ENCODE measurements at regions not wholly inside any gene's neighbourhood (a gene's known extent, or its start where the extent isn't known, plus 50 kb on each side); places are given as distances from the start of the nearest gene placed in this dataset.
A peak's percentile ranks its signal among the peaks of the same experiment; 100 is the strongest.

DNA sequence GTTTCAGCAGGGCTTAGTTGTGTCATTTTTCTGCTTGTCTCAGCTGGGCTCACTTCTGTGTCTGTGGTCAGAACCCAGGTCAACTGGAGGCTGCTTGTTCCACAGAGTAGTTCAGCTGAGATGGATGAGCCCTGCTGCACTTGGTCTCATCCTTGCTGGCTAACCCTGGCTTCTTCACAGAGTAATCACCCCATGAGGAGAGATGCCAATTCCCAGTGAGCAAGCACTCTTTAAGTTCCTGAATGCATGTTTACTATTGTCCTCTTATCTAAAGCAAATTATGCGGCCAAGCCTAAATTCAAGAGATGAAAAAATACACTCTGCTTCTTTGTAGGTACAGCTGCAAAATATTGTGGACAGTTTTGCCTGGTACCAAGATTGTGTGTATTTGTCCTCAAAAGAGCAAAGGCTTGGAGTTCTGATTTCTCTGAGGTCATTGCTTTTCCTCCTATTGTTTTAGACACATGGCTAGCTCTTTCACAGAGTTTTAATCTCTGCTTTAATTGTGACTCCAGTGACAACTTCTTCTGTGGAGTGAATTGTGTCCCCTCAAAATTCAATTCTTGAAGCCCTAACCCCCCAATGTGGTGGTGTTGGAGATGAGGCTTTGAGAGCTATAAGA is 236.6 kb upstream of the ANKRD50 start:
- TF ChIP-seq, protein P1, sequence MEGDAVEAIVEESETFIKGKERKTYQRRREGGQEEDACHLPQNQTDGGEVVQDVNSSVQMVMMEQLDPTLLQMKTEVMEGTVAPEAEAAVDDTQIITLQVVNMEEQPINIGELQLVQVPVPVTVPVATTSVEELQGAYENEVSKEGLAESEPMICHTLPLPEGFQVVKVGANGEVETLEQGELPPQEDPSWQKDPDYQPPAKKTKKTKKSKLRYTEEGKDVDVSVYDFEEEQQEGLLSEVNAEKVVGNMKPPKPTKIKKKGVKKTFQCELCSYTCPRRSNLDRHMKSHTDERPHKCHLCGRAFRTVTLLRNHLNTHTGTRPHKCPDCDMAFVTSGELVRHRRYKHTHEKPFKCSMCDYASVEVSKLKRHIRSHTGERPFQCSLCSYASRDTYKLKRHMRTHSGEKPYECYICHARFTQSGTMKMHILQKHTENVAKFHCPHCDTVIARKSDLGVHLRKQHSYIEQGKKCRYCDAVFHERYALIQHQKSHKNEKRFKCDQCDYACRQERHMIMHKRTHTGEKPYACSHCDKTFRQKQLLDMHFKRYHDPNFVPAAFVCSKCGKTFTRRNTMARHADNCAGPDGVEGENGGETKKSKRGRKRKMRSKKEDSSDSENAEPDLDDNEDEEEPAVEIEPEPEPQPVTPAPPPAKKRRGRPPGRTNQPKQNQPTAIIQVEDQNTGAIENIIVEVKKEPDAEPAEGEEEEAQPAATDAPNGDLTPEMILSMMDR (IDR thresholded peaks at IDR 0.05), result no peak
- Histone ChIP-seq H3K4me3 (no peak overlapping the region), H3K27ac (no peak overlapping the region)
- DNase-seq (ENCODE audit: low spot score), result no peak

DNA sequence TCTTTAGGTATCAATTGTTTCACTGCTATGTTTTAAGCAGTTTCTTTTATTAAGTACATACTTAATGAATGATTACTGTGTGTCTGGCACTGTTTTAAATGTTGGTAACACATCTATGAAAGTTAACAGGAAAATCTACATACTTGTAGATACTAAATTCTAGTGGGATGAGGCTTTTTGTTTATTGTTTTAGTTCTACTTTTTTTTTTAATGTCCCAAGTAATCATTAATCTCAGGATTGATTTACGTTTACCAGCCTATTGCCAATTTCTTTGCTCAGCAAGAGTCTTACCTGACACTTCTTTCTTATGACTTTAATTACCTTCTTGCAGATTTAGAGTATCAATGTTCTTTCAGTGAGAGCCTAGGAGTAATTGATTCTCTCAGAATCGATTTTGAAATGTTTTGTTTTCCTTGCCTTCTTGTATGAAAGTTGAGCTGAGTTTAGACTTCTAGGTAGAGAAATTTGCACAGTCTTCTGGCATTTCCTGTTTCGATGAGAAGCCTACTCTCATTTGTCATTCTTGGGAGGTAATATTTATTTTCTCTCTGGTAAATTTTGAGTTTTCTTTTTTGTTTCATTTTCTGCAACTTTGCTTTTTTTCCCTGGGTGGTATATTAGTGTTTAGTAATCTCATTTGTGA is 235.2 kb upstream of the ANKRD50 start:
- Histone ChIP-seq H3K4me3 (no peak overlapping the region), H3K27ac (no peak overlapping the region)
- no peak for DNase-seq (ENCODE audit: low spot score)
- TF ChIP-seq, protein P1 (IDR thresholded peaks at IDR 0.05), result no peak

DNA sequence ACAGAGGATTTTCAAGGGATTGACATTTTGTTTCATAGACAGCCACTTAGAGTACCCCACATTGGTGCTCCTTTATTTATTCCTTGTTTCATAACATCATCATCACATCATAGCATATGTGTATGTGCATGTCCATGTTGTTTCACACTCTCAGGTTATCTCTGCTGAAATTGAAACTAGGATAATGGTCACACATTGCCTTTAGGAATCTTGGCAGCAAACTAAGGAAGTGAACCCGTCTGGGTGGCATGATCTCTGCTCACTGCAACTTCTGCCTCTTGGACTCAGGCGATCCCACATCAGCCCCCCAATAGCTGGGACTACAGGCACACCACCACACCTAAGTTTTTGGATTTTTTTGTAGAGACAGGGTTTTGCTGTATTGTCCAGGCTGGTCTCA is 234.2 kb upstream of the ANKRD50 start:
- H3K27ac ChIP-seq, result no peak overlapping the region
- TF ChIP-seq, protein P1 (IDR thresholded peaks at IDR 0.05), result no peak
- H3K4me3 ChIP-seq, result no peak overlapping the region
- no peak for DNase-seq (ENCODE audit: low spot score)

DNA sequence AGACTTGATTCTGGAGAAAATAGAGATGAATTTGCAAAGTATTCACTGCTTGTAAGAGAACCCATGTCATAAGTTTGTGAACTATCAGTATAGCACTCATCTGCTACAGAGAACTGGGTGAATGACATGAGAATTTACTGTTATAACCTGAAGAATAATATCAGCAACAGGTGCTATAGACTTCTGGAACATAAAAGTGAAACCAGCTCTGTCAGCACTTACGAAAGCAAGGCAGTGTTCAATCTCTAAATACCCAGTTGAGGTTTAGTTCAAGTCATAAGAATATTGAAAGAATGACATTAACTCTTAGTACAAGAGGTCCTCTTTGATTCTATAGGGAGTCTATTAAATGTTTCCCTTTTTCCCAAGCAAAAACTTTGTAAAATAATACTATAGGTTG is 232.9 kb upstream of the ANKRD50 start:
- TF ChIP-seq, protein P1 (IDR thresholded peaks at IDR 0.05), result no peak
- no peak for DNase-seq (ENCODE audit: low spot score)
- peak overlapping the region; percentile 36 for H3K4me3 ChIP-seq
- H3K27ac ChIP-seq, result no peak overlapping the region

DNA sequence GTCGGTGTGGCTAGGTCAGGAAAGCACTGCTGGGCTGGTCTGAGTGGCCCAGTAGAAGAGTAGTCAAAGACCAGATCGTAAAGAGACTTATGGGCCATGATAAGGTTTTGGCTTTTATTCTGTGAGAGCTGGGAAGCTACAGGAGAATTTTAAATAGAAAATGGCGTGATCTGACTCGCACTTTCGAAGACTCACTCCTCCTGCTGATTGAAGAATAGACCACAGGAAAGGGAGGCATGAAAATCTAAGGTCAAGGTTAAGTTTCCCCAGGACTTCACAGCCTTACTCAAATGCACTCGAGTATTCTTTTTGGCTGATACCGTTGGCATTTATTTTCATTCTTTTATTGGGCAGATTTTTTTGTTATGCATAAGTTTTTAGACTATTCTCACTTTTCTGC is 231.4 kb upstream of the ANKRD50 start:
- TF ChIP-seq, protein P1 (IDR thresholded peaks at IDR 0.05), result no peak
- Histone ChIP-seq H3K27ac (no peak overlapping the region), H3K4me3 (no peak overlapping the region)
- DNase-seq (ENCODE audit: low spot score), result no peak

DNA sequence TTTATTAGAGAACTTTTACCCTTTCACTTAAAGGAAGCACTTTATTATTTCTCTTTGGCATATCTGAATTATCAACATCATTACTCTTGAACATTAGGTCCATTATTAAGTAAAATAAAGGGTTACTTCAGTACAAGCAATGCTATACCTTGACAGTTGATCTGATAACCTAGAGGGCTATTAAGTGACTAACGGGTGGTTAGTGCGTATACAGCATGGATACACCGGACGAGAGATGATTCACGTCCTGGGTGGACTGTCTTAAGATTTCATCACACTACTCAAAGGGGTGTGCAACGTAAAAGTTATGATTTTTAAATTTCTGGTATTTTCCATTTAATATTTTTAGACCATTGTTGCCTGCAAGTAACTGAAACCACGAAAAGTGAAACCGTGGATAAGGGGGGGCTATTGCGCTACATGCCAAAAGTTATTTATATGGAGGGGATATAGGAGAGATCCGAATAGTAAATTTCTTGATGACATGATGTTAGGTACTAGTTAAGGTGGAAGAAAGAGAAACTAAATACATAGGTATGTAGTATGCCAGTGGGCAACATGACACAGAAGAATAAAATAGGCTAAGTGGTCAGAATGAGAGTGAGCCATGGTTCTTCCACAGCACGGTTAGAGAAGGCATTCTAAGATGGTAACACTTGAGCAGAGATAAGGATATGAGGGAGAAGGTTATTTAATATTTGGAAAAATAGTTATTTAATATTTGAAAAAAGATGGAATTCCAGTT is 230.8 kb upstream of the ANKRD50 start:
- DNase-seq (ENCODE audit: low spot score), result no peak
- TF ChIP-seq, protein P1 (IDR thresholded peaks at IDR 0.05), result no peak
- no peak overlapping the region for H3K27ac ChIP-seq
- H3K4me3 ChIP-seq, result no peak overlapping the region
